ENCODE measurements at regions not wholly inside any gene's neighbourhood (a gene's known extent, or its start where the extent isn't known, plus 50 kb on each side); places are given as distances from the start of the nearest gene placed in this dataset.
"Not testable (repeated sequence)": the region's sequence is repeated elsewhere in the genome, so short reads cannot be mapped to it uniquely, and the experiment has no call there.

GRCh38 chr4:107415490-107415889 lies 304.5 kb downstream of the PAPSS1 start:
- not testable (repeated sequence) for TF ChIP-seq EZH2 (IDR thresholded peaks at IDR 0.05; ENCODE audit: borderline replicate concordance, low read depth, low read length, poor library complexity, severe bottlenecking)
- TF ChIP-seq, protein P1, sequence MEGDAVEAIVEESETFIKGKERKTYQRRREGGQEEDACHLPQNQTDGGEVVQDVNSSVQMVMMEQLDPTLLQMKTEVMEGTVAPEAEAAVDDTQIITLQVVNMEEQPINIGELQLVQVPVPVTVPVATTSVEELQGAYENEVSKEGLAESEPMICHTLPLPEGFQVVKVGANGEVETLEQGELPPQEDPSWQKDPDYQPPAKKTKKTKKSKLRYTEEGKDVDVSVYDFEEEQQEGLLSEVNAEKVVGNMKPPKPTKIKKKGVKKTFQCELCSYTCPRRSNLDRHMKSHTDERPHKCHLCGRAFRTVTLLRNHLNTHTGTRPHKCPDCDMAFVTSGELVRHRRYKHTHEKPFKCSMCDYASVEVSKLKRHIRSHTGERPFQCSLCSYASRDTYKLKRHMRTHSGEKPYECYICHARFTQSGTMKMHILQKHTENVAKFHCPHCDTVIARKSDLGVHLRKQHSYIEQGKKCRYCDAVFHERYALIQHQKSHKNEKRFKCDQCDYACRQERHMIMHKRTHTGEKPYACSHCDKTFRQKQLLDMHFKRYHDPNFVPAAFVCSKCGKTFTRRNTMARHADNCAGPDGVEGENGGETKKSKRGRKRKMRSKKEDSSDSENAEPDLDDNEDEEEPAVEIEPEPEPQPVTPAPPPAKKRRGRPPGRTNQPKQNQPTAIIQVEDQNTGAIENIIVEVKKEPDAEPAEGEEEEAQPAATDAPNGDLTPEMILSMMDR (conservative IDR thresholded peaks at IDR 0.05; ENCODE audit: low read depth, low read length): not testable (repeated sequence)

Measured in A673 (cell line).